Body of pancreas (tissue), 4 donors: ENCODE measurements at regions not wholly inside any gene's neighbourhood (a gene's known extent, or its start where the extent isn't known, plus 50 kb on each side); places are given as distances from the start of the nearest gene placed in this dataset.

ENCODE experiments used
- CTCF ChIP-seq, 7 experiments: fragments of 450-650 bp in 4 of 7; fragments of 200-600 bp in 3 of 7; sonication (generic) in 3 of 7; IDR thresholded peaks; one replicate each; pipeline ENCODE4 v1.5.1; 2016 to 2019; ENCODE audit warnings: antibody characterized with exemption in 7 of 7
- POLR2A ChIP-seq, 3 donors: fragments of 450-650 bp; IDR thresholded peaks; one replicate each; pipeline ENCODE4 v1.6.1; 2016; ENCODE audit warnings: antibody characterized with exemption in 3 of 3, mild to moderate bottlenecking in 2 of 3

GRCh38 chr2:41314511-41315070 lies 733.2 kb upstream of the PKDCC start:
- TF ChIP-seq CTCF (IDR thresholded peaks at IDR 0.05) (no peak), POLR2A (IDR thresholded peaks at IDR 0.05) (no peak)
